ENCODE measurements at regions not wholly inside any gene's neighbourhood (a gene's known extent, or its start where the extent isn't known, plus 50 kb on each side); places are given as distances from the start of the nearest gene placed in this dataset.

DNA sequence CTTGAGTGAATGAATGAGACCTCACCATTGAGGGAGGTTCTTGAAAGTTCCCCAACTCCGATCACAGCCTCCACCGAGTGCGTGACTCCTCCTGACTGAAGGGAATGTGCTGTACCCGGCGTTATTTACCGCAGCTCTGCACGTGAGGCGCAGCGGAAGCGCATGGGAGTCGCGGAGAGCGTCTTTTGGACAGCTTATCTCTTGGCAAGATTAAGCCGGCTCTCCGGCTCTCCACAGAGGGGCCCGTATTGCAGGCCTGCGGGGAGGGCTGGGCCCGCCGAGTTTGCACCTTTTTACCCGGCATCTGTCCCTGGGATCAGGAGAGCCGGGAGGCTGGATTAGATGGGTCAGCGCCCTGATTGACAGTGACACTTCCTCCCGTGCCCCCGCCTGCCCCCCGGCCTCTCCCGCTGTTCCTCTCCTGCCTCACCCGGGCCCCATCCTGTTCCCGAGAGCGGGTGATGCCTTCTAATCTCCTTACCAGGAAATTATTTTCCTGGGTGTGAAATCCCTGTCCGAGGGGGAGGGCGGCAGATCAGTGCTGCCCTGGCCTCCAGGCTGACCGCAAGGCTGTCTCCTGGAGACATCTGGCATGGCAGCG lies 176.3 kb downstream of the INHBB start:
- no peaks in the 10 kb centered on the region for H3K27me3 ChIP-seq (ENCODE audit: low read length)
- no peak overlapping the region for H3K27ac ChIP-seq (ENCODE audit: low read length)
- no peak for DNase-seq
- H3K9me3 ChIP-seq (ENCODE audit: low read length), result no peaks in the 10 kb centered on the region
- H3K36me3 ChIP-seq (ENCODE audit: insufficient read depth, low read length), result no peaks in the 10 kb centered on the region
- H4K20me1 ChIP-seq (ENCODE audit: insufficient read depth, low read depth, low read length), result no peaks in the 10 kb centered on the region
- no peak overlapping the region for H3K9ac ChIP-seq (ENCODE audit: low read length)
- H3K4me3 ChIP-seq (ENCODE audit: low read length), result no peak overlapping the region
- H2AFZ ChIP-seq (ENCODE audit: low read length), result no peak overlapping the region
- H3K4me1 ChIP-seq (ENCODE audit: low read length), result no peaks in the 10 kb centered on the region
- no peaks in the 10 kb centered on the region for H3K9me2 ChIP-seq (replicated peaks; ENCODE audit: insufficient read depth, low read length)
- H3K4me2 ChIP-seq (ENCODE audit: low read depth, low read length, poor library complexity, severe bottlenecking), result no peak overlapping the region
- H3K79me2 ChIP-seq (ENCODE audit: low read length), result no peaks in the 10 kb centered on the region

DNA sequence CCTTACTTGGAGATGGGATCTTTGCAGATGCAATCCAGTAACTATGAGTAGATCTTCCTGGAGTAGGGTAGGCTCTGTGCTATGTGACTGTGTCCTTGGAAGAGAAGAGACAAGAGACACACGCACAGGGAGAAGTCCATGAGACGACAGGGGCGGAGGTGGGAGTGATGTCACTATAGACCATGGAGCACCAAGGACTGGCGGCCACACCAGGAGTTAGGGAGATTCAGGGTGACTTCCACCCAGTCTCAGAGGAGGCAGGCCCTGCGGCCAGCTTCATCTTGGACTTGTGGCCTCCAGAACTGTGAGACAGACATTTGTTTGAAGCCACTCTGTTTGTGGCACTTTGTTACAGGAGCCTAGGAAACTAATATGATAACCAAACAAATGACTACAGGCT lies 177.8 kb downstream of the INHBB start:
- no peak for DNase-seq
- Histone ChIP-seq H3K9ac (ENCODE audit: low read length) (no peak overlapping the region), H3K27me3 (ENCODE audit: low read length) (no peaks in the 10 kb centered on the region), H4K20me1 (ENCODE audit: insufficient read depth, low read depth, low read length) (no peaks in the 10 kb centered on the region), H3K9me3 (ENCODE audit: low read length) (no peaks in the 10 kb centered on the region), H2AFZ (ENCODE audit: low read length) (no peak overlapping the region), H3K9me2 (replicated peaks; ENCODE audit: insufficient read depth, low read length) (no peaks in the 10 kb centered on the region), H3K4me1 (ENCODE audit: low read length) (no peaks in the 10 kb centered on the region), H3K79me2 (ENCODE audit: low read length) (no peaks in the 10 kb centered on the region), H3K4me2 (ENCODE audit: low read depth, low read length, poor library complexity, severe bottlenecking) (no peak overlapping the region), H3K36me3 (ENCODE audit: insufficient read depth, low read length) (no peaks in the 10 kb centered on the region), H3K4me3 (ENCODE audit: low read length) (no peak overlapping the region), H3K27ac (ENCODE audit: low read length) (no peak overlapping the region)

- Histone ChIP-seq H3K9ac (ENCODE audit: low read length) (no peak overlapping the region), H3K27me3 (ENCODE audit: low read length) (no peaks in the 10 kb centered on the region), H3K9me3 (ENCODE audit: low read length) (no peaks in the 10 kb centered on the region), H3K4me1 (ENCODE audit: low read length) (no peaks in the 10 kb centered on the region), H4K20me1 (ENCODE audit: insufficient read depth, low read depth, low read length) (no peaks in the 10 kb centered on the region), H3K36me3 (ENCODE audit: insufficient read depth, low read length) (no peaks in the 10 kb centered on the region), H3K9me2 (replicated peaks; ENCODE audit: insufficient read depth, low read length) (no peaks in the 10 kb centered on the region), H3K79me2 (ENCODE audit: low read length) (no peaks in the 10 kb centered on the region), H3K4me3 (ENCODE audit: low read length) (no peak overlapping the region), H3K4me2 (ENCODE audit: low read depth, low read length, poor library complexity, severe bottlenecking) (no peak overlapping the region), H2AFZ (ENCODE audit: low read length) (no peak overlapping the region), H3K27ac (ENCODE audit: low read length) (no peak overlapping the region)
- no peak for DNase-seq
These were observed 178.2 kb downstream of the INHBB start for GRCh38 chr2:120524174-120524573.

GRCh38 chr2:120525056-120526046 lies 179.4 kb downstream of the INHBB start:
- no peaks in the 10 kb centered on the region for H3K4me1 ChIP-seq (ENCODE audit: low read length)
- H3K9me2 ChIP-seq (replicated peaks; ENCODE audit: insufficient read depth, low read length), result no peaks in the 10 kb centered on the region
- no peaks in the 10 kb centered on the region for H3K36me3 ChIP-seq (ENCODE audit: insufficient read depth, low read length)
- no peak overlapping the region for H3K4me3 ChIP-seq (ENCODE audit: low read length)
- no peaks in the 10 kb centered on the region for H3K27me3 ChIP-seq (ENCODE audit: low read length)
- no peak overlapping the region for H3K27ac ChIP-seq (ENCODE audit: low read length)
- H3K9me3 ChIP-seq (ENCODE audit: low read length), result no peaks in the 10 kb centered on the region
- H3K9ac ChIP-seq (ENCODE audit: low read length), result no peak overlapping the region
- DNase-seq, result no peak
- H3K79me2 ChIP-seq (ENCODE audit: low read length), result no peaks in the 10 kb centered on the region
- no peak overlapping the region for H3K4me2 ChIP-seq (ENCODE audit: low read depth, low read length, poor library complexity, severe bottlenecking)
- H2AFZ ChIP-seq (ENCODE audit: low read length), result no peak overlapping the region
- no peaks in the 10 kb centered on the region for H4K20me1 ChIP-seq (ENCODE audit: insufficient read depth, low read depth, low read length)

DNA sequence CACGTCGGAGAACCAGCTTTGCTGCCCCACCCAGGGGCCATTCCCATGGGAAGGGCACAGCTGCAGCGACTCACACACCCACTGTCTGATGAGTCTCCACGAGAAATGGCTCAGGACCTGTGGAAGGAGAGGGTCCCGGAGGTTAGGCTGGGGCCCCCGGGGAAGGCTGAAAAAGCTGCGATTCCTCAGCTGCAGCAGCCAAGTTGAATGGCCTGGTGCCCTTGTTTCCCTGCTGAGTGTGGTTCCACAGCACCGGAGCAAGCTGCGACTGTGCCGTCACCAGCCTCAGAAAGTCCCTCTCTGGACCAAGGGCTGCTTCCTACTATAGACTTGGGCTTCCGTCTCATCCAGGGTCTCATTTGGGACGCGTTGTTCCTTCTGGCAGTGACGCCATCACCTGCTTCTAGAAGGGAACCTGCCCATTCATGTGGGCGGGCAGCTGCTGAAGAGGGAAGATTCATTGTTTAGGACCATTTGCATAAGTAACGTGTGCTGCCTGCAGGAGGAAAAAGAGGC lies 180.2 kb downstream of the INHBB start:
- no peak overlapping the region for H3K27ac ChIP-seq (ENCODE audit: low read length)
- no peaks in the 10 kb centered on the region for H3K4me1 ChIP-seq (ENCODE audit: low read length)
- no peak overlapping the region for H3K9ac ChIP-seq (ENCODE audit: low read length)
- no peak overlapping the region for H3K4me2 ChIP-seq (ENCODE audit: low read depth, low read length, poor library complexity, severe bottlenecking)
- no peaks in the 10 kb centered on the region for H3K36me3 ChIP-seq (ENCODE audit: insufficient read depth, low read length)
- H3K27me3 ChIP-seq (ENCODE audit: low read length), result no peaks in the 10 kb centered on the region
- no peaks in the 10 kb centered on the region for H3K79me2 ChIP-seq (ENCODE audit: low read length)
- no peak overlapping the region for H2AFZ ChIP-seq (ENCODE audit: low read length)
- no peaks in the 10 kb centered on the region for H3K9me2 ChIP-seq (replicated peaks; ENCODE audit: insufficient read depth, low read length)
- no peaks in the 10 kb centered on the region for H3K9me3 ChIP-seq (ENCODE audit: low read length)
- H4K20me1 ChIP-seq (ENCODE audit: insufficient read depth, low read depth, low read length), result no peaks in the 10 kb centered on the region
- no peak for DNase-seq
- no peak overlapping the region for H3K4me3 ChIP-seq (ENCODE audit: low read length)

DNA sequence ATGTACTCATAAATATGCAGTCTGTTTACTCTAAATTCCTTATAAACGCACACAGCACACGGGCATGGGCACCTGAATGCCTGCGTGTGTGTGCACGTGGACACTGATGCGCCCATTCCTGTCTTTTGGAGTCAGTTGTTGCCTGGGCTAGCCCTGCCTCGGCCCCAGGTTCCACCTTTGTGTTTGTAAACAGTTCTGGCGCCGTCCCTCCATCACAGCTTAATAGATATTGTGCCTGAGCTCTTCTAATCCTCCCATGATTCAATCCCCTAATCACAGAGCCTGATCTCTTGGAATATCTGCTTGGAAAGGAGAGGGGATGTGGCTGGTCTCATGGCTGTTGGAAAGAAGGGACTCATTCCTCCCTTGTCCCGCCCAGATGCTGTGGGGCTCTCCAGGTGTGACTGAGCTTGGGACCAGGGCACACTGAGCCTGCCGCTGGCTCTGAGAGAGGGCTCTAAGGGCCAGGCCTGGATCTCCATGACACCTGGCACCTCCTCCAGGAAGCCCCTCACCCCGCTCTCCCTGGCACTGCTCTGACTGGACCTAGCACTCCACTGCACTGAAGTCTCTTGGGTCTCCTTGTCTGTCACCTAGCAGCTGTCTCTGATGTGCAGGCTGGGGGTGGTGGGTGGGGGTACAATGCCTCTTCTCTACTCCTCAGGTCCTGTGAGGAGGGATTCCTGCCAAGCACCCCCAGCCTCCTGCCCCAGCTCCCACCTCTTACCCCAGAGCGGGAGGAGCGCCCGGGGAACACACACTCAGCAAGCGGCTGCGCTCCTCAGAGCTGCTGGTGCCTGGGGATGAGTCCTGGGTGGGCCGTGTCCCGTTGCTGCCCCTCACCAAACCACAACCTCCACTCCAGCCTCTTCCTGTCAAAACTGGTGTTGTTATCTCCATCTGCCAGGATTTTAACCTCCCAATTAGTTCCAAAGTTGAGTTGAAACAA lies 181.3 kb downstream of the INHBB start:
- DNase-seq, result no peak
- Histone ChIP-seq H2AFZ (ENCODE audit: low read length) (no peak overlapping the region), H3K4me2 (ENCODE audit: low read depth, low read length, poor library complexity, severe bottlenecking) (no peak overlapping the region), H4K20me1 (ENCODE audit: insufficient read depth, low read depth, low read length) (no peaks in the 10 kb centered on the region), H3K27ac (ENCODE audit: low read length) (no peak overlapping the region), H3K9ac (ENCODE audit: low read length) (no peak overlapping the region), H3K36me3 (ENCODE audit: insufficient read depth, low read length) (no peaks in the 10 kb centered on the region), H3K4me1 (ENCODE audit: low read length) (no peaks in the 10 kb centered on the region), H3K27me3 (ENCODE audit: low read length) (no peaks in the 10 kb centered on the region), H3K79me2 (ENCODE audit: low read length) (no peaks in the 10 kb centered on the region), H3K4me3 (ENCODE audit: low read length) (no peak overlapping the region), H3K9me2 (replicated peaks; ENCODE audit: insufficient read depth, low read length) (no peaks in the 10 kb centered on the region), H3K9me3 (ENCODE audit: low read length) (no peaks in the 10 kb centered on the region)

DNA sequence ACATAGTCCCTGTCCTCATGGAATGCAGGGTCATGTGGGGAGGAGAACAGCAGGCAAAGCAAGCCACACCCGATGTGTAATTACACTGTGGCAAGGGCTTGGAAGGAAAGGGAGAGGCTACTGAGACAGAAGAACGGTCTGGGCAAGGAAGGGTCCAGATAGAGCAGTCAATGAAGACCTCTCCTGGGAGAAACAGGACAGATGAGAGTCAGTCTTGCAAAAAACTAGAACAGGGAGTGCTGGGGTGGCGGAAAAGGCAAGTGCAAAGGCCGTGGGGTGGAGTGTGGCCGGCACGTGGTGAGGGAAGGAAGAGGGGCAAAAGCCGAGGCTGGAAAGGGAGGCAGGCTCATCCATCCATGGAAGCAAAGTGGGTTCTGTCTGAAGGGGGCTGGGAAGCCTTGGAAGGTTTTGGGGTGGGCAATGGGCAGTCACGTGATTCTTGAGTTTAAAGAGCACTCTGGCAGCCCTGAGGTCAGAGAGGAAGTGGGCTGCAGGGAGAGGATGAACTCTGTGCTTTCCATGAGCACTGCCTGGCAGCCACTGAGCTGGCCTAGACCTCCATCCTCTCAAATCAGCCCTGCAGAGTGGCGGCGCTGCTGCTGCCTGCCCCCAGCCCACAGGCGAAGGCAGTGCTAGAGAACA lies 182.2 kb downstream of the INHBB start:
- Histone ChIP-seq H3K9me2 (replicated peaks; ENCODE audit: insufficient read depth, low read length) (no peaks in the 10 kb centered on the region), H3K36me3 (ENCODE audit: insufficient read depth, low read length) (no peaks in the 10 kb centered on the region), H2AFZ (ENCODE audit: low read length) (no peak overlapping the region), H3K27me3 (ENCODE audit: low read length) (no peaks in the 10 kb centered on the region), H4K20me1 (ENCODE audit: insufficient read depth, low read depth, low read length) (no peaks in the 10 kb centered on the region), H3K9me3 (ENCODE audit: low read length) (no peaks in the 10 kb centered on the region), H3K4me3 (ENCODE audit: low read length) (no peak overlapping the region), H3K27ac (ENCODE audit: low read length) (no peak overlapping the region), H3K79me2 (ENCODE audit: low read length) (no peaks in the 10 kb centered on the region), H3K4me1 (ENCODE audit: low read length) (no peaks in the 10 kb centered on the region), H3K9ac (ENCODE audit: low read length) (no peak overlapping the region), H3K4me2 (ENCODE audit: low read depth, low read length, poor library complexity, severe bottlenecking) (no peak overlapping the region)
- DNase-seq, result no peak

Measured in Karpas-422 (cell line).